Activated T-helper 1 cell treated with anti-CD3 and anti-CD28 coated beads, Interleukin-12 subunit alpha, Interleukin-12 subunit beta, Interleukin-2, Interleukin-4 antibody, amounts not matched to agents 30 ng/mL and 10 ng/mL and 1 ng/mL, durations not matched to agents 14 hours and 24 hours and 36 hours (primary cell): ENCODE measurements at regions not wholly inside any gene's neighbourhood (a gene's known extent, or its start where the extent isn't known, plus 50 kb on each side); places are given as distances from the start of the nearest gene placed in this dataset.

Source experiments
- DNase-seq: peaks from one replicate; pipeline ENCODE4 v3.0.0; 2021; ENCODE audit warnings: low spot score
- H3K27ac Mint-ChIP-seq: one replicate; pipeline ENCODE4 v1.8.0; 2021; ENCODE audit warnings: mild to moderate bottlenecking, mixed read lengths
- H3K27me3 Mint-ChIP-seq: one replicate; pipeline ENCODE4 v1.8.0; 2022; ENCODE audit warnings: mild to moderate bottlenecking, moderate library complexity, mixed read lengths; ENCODE audit not compliant: insufficient read depth
- H3K36me3 Mint-ChIP-seq: one replicate; pipeline ENCODE4 v1.8.0; 2021; ENCODE audit warnings: low read depth, mixed read lengths
- H3K4me1 Mint-ChIP-seq: one replicate; pipeline ENCODE4 v1.8.0; 2021; ENCODE audit warnings: low read depth, mixed read lengths
- H3K4me3 Mint-ChIP-seq: one replicate; pipeline ENCODE4 v1.8.0; 2021; ENCODE audit warnings: mild to moderate bottlenecking, moderate library complexity, mixed read lengths
- H3K9me3 Mint-ChIP-seq: one replicate; pipeline ENCODE4 v1.8.0; 2021; ENCODE audit warnings: mixed read lengths
- intact Hi-C: fragments of 100-400 bp; cut with micrococcal nuclease; formaldehyde crosslinking; loops from one replicate; pipeline ENCODE4 v1.15.1; 2024

GRCh38 chr5:6976971-6977370, 263.7 kb downstream of the TENT4A start:
- no peaks in the 10 kb centered on the region for H3K36me3 Mint-ChIP-seq
- no peak for DNase-seq
- no peak overlapping the region for H3K4me3 Mint-ChIP-seq
- H3K27ac Mint-ChIP-seq, result no peak overlapping the region
- H3K9me3 Mint-ChIP-seq, result no peaks in the 10 kb centered on the region
- intact Hi-C loops, result no loop called here
- H3K27me3 Mint-ChIP-seq, result no peaks in the 10 kb centered on the region
- no peaks in the 10 kb centered on the region for H3K4me1 Mint-ChIP-seq

- H3K4me3 Mint-ChIP-seq, result no peak overlapping the region
- no peaks in the 10 kb centered on the region for H3K4me1 Mint-ChIP-seq
- no peak for DNase-seq
- intact Hi-C loops, result no loop called here
- H3K36me3 Mint-ChIP-seq, result no peaks in the 10 kb centered on the region
- no peaks in the 10 kb centered on the region for H3K9me3 Mint-ChIP-seq
- no peak overlapping the region for H3K27ac Mint-ChIP-seq
- H3K27me3 Mint-ChIP-seq, result no peaks in the 10 kb centered on the region
Measured at GRCh38 chr5:6979061-6979460, 265.8 kb downstream of the TENT4A start.

- no peaks in the 10 kb centered on the region for H3K9me3 Mint-ChIP-seq
- H3K4me3 Mint-ChIP-seq, result no peak overlapping the region
- H3K27me3 Mint-ChIP-seq, result no peaks in the 10 kb centered on the region
- intact Hi-C loops, result no loop called here
- no peak for DNase-seq
- H3K27ac Mint-ChIP-seq, result no peak overlapping the region
- no peaks in the 10 kb centered on the region for H3K4me1 Mint-ChIP-seq
- H3K36me3 Mint-ChIP-seq, result no peaks in the 10 kb centered on the region
Measured at GRCh38 chr5:6989230-6989629, 276.0 kb downstream of the TENT4A start.

- no peak overlapping the region for H3K27ac Mint-ChIP-seq
- H3K4me1 Mint-ChIP-seq, result no peaks in the 10 kb centered on the region
- H3K27me3 Mint-ChIP-seq, result peaks cover 1% of the 10 kb centered on the region
- H3K36me3 Mint-ChIP-seq, result no peaks in the 10 kb centered on the region
- no peak overlapping the region for H3K4me3 Mint-ChIP-seq
- H3K9me3 Mint-ChIP-seq, result peaks cover 9% of the 10 kb centered on the region
- DNase-seq, result no peak
- intact Hi-C loops, result no loop called here
Measured at GRCh38 chr5:6994097-6994496, 280.9 kb downstream of the TENT4A start.

DNA sequence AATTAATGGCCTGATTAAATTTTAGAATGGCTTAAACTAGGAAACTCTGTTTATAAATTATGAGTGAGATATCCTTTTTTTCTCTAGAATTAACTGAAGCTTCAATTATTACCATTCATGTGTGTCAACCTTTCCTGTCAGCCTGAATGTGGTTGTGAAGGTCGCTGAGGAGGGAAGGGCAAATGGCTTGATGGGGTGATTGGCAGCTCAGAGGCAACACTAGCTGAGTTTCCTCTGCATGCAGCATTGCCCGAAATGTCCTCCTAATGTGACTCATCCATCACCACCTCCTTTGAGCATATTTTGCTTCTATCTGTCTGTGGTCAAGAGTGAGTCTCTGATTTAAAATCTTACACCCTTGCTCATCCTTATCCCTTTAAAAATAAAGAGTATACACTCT, 281.9 kb downstream of the TENT4A start:
- no peaks in the 10 kb centered on the region for H3K4me1 Mint-ChIP-seq
- no peak overlapping the region for H3K27ac Mint-ChIP-seq
- no peak overlapping the region for H3K4me3 Mint-ChIP-seq
- intact Hi-C loops, result no loop called here
- no peak for DNase-seq
- peaks cover 1% of the 10 kb centered on the region for H3K27me3 Mint-ChIP-seq
- H3K9me3 Mint-ChIP-seq, result peaks cover 15% of the 10 kb centered on the region
- H3K36me3 Mint-ChIP-seq, result no peaks in the 10 kb centered on the region

DNA sequence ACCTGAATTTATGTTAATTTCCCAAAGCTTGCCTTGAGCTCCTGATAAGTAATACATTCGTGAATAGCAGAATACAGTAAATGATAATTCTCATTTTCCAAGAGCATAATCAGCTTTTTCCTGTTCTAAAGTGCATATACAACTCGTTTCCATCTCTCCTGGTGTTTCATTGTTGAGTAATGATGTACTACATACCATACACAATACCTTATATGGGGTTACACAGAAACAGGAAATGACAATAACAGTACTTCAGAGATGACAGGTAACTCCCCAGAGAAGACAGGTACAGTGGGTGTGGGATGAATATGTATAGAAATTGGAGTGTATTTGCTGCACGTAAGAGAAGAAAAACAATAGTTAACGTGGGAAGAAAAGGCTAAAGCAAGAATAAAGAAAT, 287.1 kb downstream of the TENT4A start:
- no peak overlapping the region for H3K4me3 Mint-ChIP-seq
- no peaks in the 10 kb centered on the region for H3K27me3 Mint-ChIP-seq
- no peaks in the 10 kb centered on the region for H3K36me3 Mint-ChIP-seq
- DNase-seq, result no peak
- no peak overlapping the region for H3K27ac Mint-ChIP-seq
- intact Hi-C loops, result loop anchor here (5.0 kb wide), 1 partner anchor 173 kb away; no protein-coding TSS in a partner anchor
- peaks cover 5% of the 10 kb centered on the region for H3K4me1 Mint-ChIP-seq
- H3K9me3 Mint-ChIP-seq, result peaks cover 24% of the 10 kb centered on the region

DNA sequence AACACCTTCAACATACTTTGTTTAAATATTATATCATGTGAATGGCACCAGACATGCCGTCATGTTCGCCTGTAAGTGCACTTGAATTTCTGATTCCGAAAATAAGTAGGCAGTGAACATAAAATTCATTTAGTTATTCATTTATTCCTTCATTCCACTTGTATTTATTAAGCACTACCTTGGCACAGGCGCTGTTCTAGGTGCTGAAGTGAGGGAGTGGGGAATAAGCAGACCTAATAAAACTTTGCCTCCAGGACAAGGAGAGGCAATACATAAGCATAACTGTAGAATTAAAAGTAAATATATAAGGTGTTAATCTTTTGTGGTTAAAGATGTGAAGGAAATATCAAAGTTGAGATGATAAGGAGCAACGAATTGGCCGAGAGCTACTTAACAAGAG, 297.4 kb downstream of the TENT4A start:
- H3K27ac Mint-ChIP-seq, result no peak overlapping the region
- H3K27me3 Mint-ChIP-seq, result no peaks in the 10 kb centered on the region
- H3K4me3 Mint-ChIP-seq, result no peak overlapping the region
- H3K36me3 Mint-ChIP-seq, result no peaks in the 10 kb centered on the region
- no peak for DNase-seq
- H3K9me3 Mint-ChIP-seq, result no peaks in the 10 kb centered on the region
- no peaks in the 10 kb centered on the region for H3K4me1 Mint-ChIP-seq
- intact Hi-C loops, result no loop called here

DNA sequence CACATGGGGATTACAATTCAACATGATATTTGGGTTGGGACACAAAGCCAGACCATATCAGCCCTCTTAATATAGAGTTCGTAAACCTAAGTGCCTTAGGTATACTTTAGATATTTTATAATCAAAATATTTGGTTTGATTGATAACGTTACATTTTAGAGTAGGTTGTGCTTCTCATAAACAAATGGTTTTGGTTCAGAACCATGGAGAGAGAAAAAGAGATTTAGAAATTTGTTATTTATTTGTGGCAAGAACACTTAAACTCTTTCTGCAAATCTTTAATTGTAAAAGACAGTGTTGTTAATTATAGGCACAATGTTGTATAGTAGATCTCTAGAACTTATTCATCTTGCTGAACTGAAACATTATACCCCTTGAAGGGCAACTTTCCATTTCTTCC, 298.8 kb downstream of the TENT4A start:
- Mint-ChIP-seq H3K4me3 (no peak overlapping the region), H3K36me3 (no peaks in the 10 kb centered on the region), H3K4me1 (no peaks in the 10 kb centered on the region), H3K27ac (no peak overlapping the region), H3K9me3 (no peaks in the 10 kb centered on the region), H3K27me3 (no peaks in the 10 kb centered on the region)
- no peak for DNase-seq
- intact Hi-C loops, result no loop called here

GRCh38 chr5:7014611-7015010, 301.4 kb downstream of the TENT4A start:
- H3K4me3 Mint-ChIP-seq, result no peak overlapping the region
- no peak for DNase-seq
- H3K9me3 Mint-ChIP-seq, result peaks cover 4% of the 10 kb centered on the region
- intact Hi-C loops, result no loop called here
- H3K36me3 Mint-ChIP-seq, result no peaks in the 10 kb centered on the region
- no peaks in the 10 kb centered on the region for H3K4me1 Mint-ChIP-seq
- no peak overlapping the region for H3K27ac Mint-ChIP-seq
- no peaks in the 10 kb centered on the region for H3K27me3 Mint-ChIP-seq

- H3K27ac Mint-ChIP-seq, result no peak overlapping the region
- intact Hi-C loops, result no loop called here
- no peaks in the 10 kb centered on the region for H3K4me1 Mint-ChIP-seq
- no peak overlapping the region for H3K4me3 Mint-ChIP-seq
- no peaks in the 10 kb centered on the region for H3K27me3 Mint-ChIP-seq
- no peak for DNase-seq
- no peaks in the 10 kb centered on the region for H3K36me3 Mint-ChIP-seq
- peaks cover 11% of the 10 kb centered on the region for H3K9me3 Mint-ChIP-seq
Measured at GRCh38 chr5:7015586-7016256, 302.5 kb downstream of the TENT4A start.

GRCh38 chr5:7016999-7017747, 303.9 kb downstream of the TENT4A start:
- Mint-ChIP-seq H3K4me3 (no peak overlapping the region), H3K36me3 (no peaks in the 10 kb centered on the region), H3K27me3 (no peaks in the 10 kb centered on the region), H3K27ac (no peak overlapping the region), H3K9me3 (peaks cover 18% of the 10 kb centered on the region), H3K4me1 (no peaks in the 10 kb centered on the region)
- DNase-seq, result no peak
- intact Hi-C loops, result no loop called here

DNA sequence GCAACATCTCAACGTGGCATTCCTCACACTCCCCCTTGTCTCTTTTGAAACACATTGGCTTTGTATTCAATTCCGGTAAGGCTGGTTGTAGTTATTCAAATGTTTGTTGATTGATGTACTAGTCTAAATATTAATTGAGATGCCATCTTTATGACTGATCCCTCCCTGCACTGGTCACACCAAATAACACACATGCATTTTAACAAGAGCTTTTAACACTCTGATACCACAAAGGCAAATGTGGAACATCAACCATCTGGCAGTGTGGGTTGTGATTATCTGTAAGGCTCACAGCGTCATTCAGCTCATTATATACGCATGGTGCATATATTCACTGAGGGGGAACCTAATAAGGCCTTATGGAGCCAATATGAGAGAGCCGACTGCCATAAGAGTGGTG, 305.0 kb downstream of the TENT4A start:
- H3K4me3 Mint-ChIP-seq, result no peak overlapping the region
- no peaks in the 10 kb centered on the region for H3K36me3 Mint-ChIP-seq
- no peak overlapping the region for H3K27ac Mint-ChIP-seq
- no peaks in the 10 kb centered on the region for H3K27me3 Mint-ChIP-seq
- no peaks in the 10 kb centered on the region for H3K4me1 Mint-ChIP-seq
- no peak for DNase-seq
- intact Hi-C loops, result no loop called here
- H3K9me3 Mint-ChIP-seq, result peaks cover 28% of the 10 kb centered on the region

DNA sequence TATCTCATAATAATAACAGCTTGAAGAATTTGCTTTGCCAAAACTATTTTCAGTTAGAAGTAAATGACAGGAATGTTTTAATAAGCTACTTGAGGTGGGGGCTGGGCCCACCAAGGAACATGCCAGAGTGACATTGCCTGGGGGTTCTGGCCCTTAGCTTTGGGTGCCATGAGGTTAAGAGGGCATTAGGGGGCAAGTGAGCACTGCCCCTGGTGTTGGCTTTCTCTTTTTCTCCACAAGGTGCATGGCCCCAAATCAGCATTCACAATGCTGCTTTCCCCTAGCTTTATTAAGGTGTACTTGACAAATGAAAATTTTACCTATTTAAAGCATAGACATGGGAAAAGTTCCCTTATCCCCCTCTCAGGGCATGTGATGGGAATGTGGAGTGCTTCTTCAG, 305.4 kb downstream of the TENT4A start:
- DNase-seq, result no peak
- H3K4me1 Mint-ChIP-seq, result no peaks in the 10 kb centered on the region

More for the DNA sequence above, 305.4 kb downstream of the TENT4A start:
- H3K9me3 Mint-ChIP-seq, result peaks cover 31% of the 10 kb centered on the region
- no peaks in the 10 kb centered on the region for H3K36me3 Mint-ChIP-seq
- no peak overlapping the region for H3K4me3 Mint-ChIP-seq
- H3K27me3 Mint-ChIP-seq, result no peaks in the 10 kb centered on the region
- H3K27ac Mint-ChIP-seq, result no peak overlapping the region
- intact Hi-C loops, result no loop called here
